ENCODE measurements at regions not wholly inside any gene's neighbourhood (a gene's known extent, or its start where the extent isn't known, plus 50 kb on each side); places are given as distances from the start of the nearest gene placed in this dataset.

DNA sequence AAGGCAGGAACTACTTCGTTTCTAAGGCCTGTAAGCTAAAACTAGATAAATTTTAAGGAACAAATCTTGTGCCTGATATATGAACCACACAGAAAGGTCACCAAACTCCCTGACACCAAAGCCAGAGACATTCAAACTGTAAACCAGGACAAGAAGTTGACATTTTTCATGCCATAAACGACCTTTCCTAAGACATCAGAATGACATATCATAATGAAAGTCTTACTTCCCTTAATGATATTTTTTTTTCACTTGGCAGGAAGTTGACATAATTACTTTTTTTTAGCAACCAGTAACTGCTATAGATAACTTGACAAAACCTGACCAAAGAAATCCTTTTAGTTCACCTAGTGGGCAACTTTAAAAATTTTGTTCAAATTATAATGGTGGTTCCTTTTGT lies 231.5 kb upstream of the AGTR2 start:
- H3K4me1 ChIP-seq = peaks cover 0 to 7% (median 3%) of the 10 kb centered on the region in 4 donors
- no peak for DNase-seq
- H3K4me3 ChIP-seq = no peak overlapping the region
- no peaks in the 10 kb centered on the region for H3K9me3 ChIP-seq
- intact Hi-C loops (cut with DNase I) = loop anchor here (10.0 kb wide), 1 partner anchor 46 kb away; no protein-coding TSS in a partner anchor
- 56 to 63% methylated on average over 2 of the region's 2 CpGs for WGBS, 2 donors
- peaks cover 0 to 4% (median 0%) of the 10 kb centered on the region in 4 donors for H3K36me3 ChIP-seq
- no peak for TF ChIP-seq POLR2AphosphoS5 (IDR thresholded peaks at IDR 0.05)
- no peaks in the 10 kb centered on the region for H3K27me3 ChIP-seq
- no peak overlapping the region for H3K27ac ChIP-seq

DNA sequence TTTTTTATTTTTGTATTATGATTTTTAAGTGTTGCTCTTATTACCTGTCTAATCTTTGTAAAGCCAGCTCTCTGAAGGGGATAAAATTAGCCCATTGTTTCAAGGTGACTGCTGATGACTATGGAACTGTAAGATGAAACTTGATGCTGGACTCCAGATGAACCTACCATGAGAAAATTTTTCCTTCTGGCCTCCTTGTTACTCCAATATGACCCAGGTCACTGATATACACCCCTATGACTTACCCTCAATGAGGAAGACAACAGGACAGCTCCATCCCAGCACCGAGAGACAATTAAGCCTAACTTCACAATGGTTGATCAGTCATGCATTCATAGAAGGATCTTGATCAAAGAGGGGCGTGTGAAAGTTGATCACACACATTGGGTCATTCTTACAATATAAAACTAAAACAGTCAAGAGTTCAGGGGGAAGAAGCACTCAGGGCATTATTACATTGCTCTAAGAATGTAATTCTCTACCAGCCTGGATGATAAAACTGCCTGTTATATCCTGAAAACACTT lies 230.8 kb upstream of the AGTR2 start:
- Histone ChIP-seq H3K27ac (no peak overlapping the region), H3K4me1 (peaks cover 0 to 7% (median 3%) of the 10 kb centered on the region in 4 donors), H3K4me3 (no peak overlapping the region), H3K36me3 (peaks cover 0 to 4% (median 0%) of the 10 kb centered on the region in 4 donors), H3K9me3 (no peaks in the 10 kb centered on the region), H3K27me3 (no peaks in the 10 kb centered on the region)
- no peak for DNase-seq
- intact Hi-C loops (cut with DNase I) = loop anchor here (10.0 kb wide), 2 partner anchors 45 kb away; no protein-coding TSS in a partner anchor
- TF ChIP-seq POLR2A (IDR thresholded peaks at IDR 0.05) = no peak
- TF ChIP-seq POLR2AphosphoS5 (IDR thresholded peaks at IDR 0.05) = no peak
- TF ChIP-seq CTCF (IDR thresholded peaks at IDR 0.05) = no peak
- TF ChIP-seq EP300 (IDR thresholded peaks at IDR 0.05) = no peak
- 65 to 81% methylated on average over 2 of the region's 2 CpGs for WGBS, 2 donors

DNA sequence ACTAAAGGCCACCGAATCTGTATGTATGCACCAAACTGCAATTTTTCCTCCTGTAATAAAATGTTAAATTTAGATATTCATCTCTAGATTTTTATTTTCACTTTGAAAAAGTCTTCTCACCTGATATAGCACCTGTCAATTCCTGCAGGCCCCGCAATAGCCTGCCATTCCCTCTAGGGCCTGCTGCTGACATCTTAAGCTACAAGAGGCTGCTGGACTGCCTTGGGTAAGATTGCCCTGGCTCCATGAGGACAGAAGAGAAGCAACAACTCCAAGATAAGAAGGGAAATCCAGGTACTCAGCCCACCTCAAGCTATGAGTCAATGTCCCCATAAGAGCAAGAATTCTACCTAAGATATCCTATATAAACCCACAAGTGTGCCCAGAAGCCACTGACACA lies 230.2 kb upstream of the AGTR2 start:
- no peak for DNase-seq
- peaks cover 0 to 7% (median 3%) of the 10 kb centered on the region in 4 donors for H3K4me1 ChIP-seq
- no peak overlapping the region for H3K4me3 ChIP-seq
- no peaks in the 10 kb centered on the region for H3K27me3 ChIP-seq
- 74 to 91% methylated on average over 2 of the region's 2 CpGs for WGBS, 2 donors
- no peak overlapping the region for H3K27ac ChIP-seq
- no peaks in the 10 kb centered on the region for H3K9me3 ChIP-seq
- TF ChIP-seq CTCF (IDR thresholded peaks at IDR 0.05) = no peak
- no peak for TF ChIP-seq EP300 (IDR thresholded peaks at IDR 0.05)
- TF ChIP-seq POLR2A (IDR thresholded peaks at IDR 0.05) = no peak
- no peak for TF ChIP-seq POLR2AphosphoS5 (IDR thresholded peaks at IDR 0.05)
- intact Hi-C loops (cut with DNase I) = loop anchor here (10.0 kb wide), 1 partner anchor 46 kb away; no protein-coding TSS in a partner anchor
- H3K36me3 ChIP-seq = peaks cover 0 to 4% (median 0%) of the 10 kb centered on the region in 4 donors

DNA sequence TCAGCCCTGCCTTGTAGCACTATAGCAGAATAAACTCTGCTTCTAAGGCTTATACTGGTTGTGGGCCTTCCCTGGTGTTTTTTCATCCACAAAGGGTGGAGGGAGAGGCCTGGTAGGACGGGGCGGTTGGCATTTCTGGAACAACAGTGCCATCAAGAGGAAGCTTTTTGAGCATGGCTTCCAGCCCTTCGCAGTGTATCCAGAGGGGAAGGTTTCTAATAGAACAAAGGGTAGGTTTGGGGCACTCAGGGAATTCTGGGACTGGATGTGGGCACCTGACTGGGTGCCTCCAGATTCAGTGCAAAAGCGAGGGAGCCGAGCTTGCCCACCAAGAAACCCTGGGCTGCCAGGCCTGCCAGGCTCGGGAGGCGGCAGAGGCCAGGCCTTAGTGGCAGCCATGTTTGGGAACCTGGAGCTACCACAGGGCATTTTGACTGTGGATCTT lies 229.6 kb upstream of the AGTR2 start:
- peak overlapping the region in 1 of 4 donors; percentile 58 for H3K27ac ChIP-seq
- DNase-seq = peak; percentile 92
- no peaks in the 10 kb centered on the region for H3K9me3 ChIP-seq
- intact Hi-C loops (cut with DNase I) = loop anchor here (10.0 kb wide), 1 partner anchor 46 kb away; no protein-coding TSS in a partner anchor
- H3K27me3 ChIP-seq = no peaks in the 10 kb centered on the region
- H3K36me3 ChIP-seq = peaks cover 0 to 4% (median 0%) of the 10 kb centered on the region in 4 donors
- WGBS, 2 donors = 76 to 84% methylated on average over 7 of the region's 7 CpGs
- H3K4me3 ChIP-seq = peak overlapping the region in 1 of 4 donors; percentile 26
- TF ChIP-seq POLR2A (IDR thresholded peaks at IDR 0.05) (no peak), POLR2AphosphoS5 (IDR thresholded peaks at IDR 0.05) (peak in 2 of 4 donors; percentile 9 to 11), EP300 (IDR thresholded peaks at IDR 0.05) (no peak), CTCF (IDR thresholded peaks at IDR 0.05) (peak in 1 of 4 experiments; percentile 45)
- peaks cover 0 to 7% (median 3%) of the 10 kb centered on the region in 4 donors for H3K4me1 ChIP-seq

GRCh38 chrX:115941388-115941787 lies 229.2 kb upstream of the AGTR2 start:
- Histone ChIP-seq H3K4me3 (peak overlapping the region in 1 of 4 donors; percentile 26), H3K9me3 (no peaks in the 10 kb centered on the region), H3K36me3 (peaks cover 0 to under 1% (median 0%) of the 10 kb centered on the region in 4 donors), H3K27ac (no peak overlapping the region), H3K4me1 (peaks cover 0 to 7% (median 3%) of the 10 kb centered on the region in 4 donors), H3K27me3 (no peaks in the 10 kb centered on the region)
- DNase-seq = no peak
- intact Hi-C loops (cut with DNase I) = loop anchor here (10.0 kb wide), 1 partner anchor 47 kb away; no protein-coding TSS in a partner anchor
- no peak for TF ChIP-seq POLR2AphosphoS5 (IDR thresholded peaks at IDR 0.05)
- 83 to 84% methylated on average over 3 of the region's 3 CpGs for WGBS, 2 donors

All from sigmoid colon (tissue), 6 donors.